Fibroblast of lung (primary cell): ENCODE measurements at regions not wholly inside any gene's neighbourhood (a gene's known extent, or its start where the extent isn't known, plus 50 kb on each side); places are given as distances from the start of the nearest gene placed in this dataset.

ENCODE experiments used
- DNase-seq, 2 donors: peaks; one replicate each; pipeline versions ENCODE4 v3.0.0 to v3.0.0-alpha.2; 2010; ENCODE audit warnings: low read depth in 2 of 2
- H2AFZ ChIP-seq: 2 replicates; pipeline ENCODE4 v1.5.1; 2012; ENCODE audit warnings: low read length, control low read depth, inconsistent platforms
- H3K27ac ChIP-seq: 2 replicates; pipeline ENCODE4 v1.5.1; 2011; ENCODE audit warnings: low read length, control low read depth; ENCODE audit not compliant: insufficient read depth
- H3K27me3 ChIP-seq: 2 replicates; pipeline ENCODE4 v1.5.1; 2011; ENCODE audit warnings: mild to moderate bottlenecking, low read length; ENCODE audit not compliant: control insufficient read depth, insufficient read depth
- H3K36me3 ChIP-seq: 2 replicates; pipeline ENCODE4 v1.5.1; 2011; ENCODE audit warnings: low read length; ENCODE audit not compliant: control insufficient read depth, insufficient read depth
- H3K4me1 ChIP-seq: 2 replicates; pipeline ENCODE4 v1.5.1; 2011; ENCODE audit warnings: low read length; ENCODE audit not compliant: control insufficient read depth, insufficient read depth; ENCODE audit errors: extremely low read depth
- H3K4me2 ChIP-seq: 2 replicates; pipeline ENCODE4 v1.5.1; 2011; ENCODE audit warnings: low read length, control low read depth; ENCODE audit not compliant: insufficient read depth; ENCODE audit errors: extremely low read depth
- H3K4me3 ChIP-seq, 4 experiments: fragments of 200-600 bp in 1 of 4; sonication (generic) in 1 of 4; replicated peaks in 1 of 4; 2 replicates each; pipeline ENCODE4 v1.5.1; 2011 to 2016; ENCODE audit warnings: low read length in 4 of 4, low read depth in 3 of 4, mild to moderate bottlenecking in 3 of 4, control low read depth in 2 of 4, inconsistent platforms in 1 of 4, mixed read lengths in 1 of 4; ENCODE audit not compliant: insufficient read depth in 1 of 4; ENCODE audit errors: control extremely low read depth in 1 of 4
- H3K79me2 ChIP-seq: 2 replicates; pipeline ENCODE4 v1.5.1; 2012; ENCODE audit warnings: mild to moderate bottlenecking, low read length, inconsistent platforms; ENCODE audit not compliant: control insufficient read depth, insufficient read depth
- H3K9ac ChIP-seq: 2 replicates; pipeline ENCODE4 v1.5.1; 2011; ENCODE audit warnings: mild to moderate bottlenecking, low read length, control low read depth; ENCODE audit not compliant: insufficient read depth
- H3K9me3 ChIP-seq: 2 replicates; pipeline ENCODE4 v1.5.1; 2012; ENCODE audit warnings: low read depth, low read length; ENCODE audit not compliant: control insufficient read depth, insufficient read depth
- H4K20me1 ChIP-seq: 2 replicates; pipeline ENCODE4 v1.5.1; 2011; ENCODE audit warnings: low read length; ENCODE audit not compliant: control insufficient read depth, insufficient read depth; ENCODE audit errors: extremely low read depth
- CTCF ChIP-seq, 2 donors: IDR thresholded peaks in 1 of 2; conservative IDR thresholded peaks in 1 of 2; 1 replicate in 1 of 2; 2 replicates in 1 of 2; pipeline ENCODE4 v1.5.1; 2011 to 2012; ENCODE audit warnings: low read length in 2 of 2, control low read depth in 1 of 2, inconsistent platforms in 1 of 2, low read depth in 1 of 2, mild to moderate bottlenecking in 1 of 2
- EZH2 ChIP-seq: IDR thresholded peaks from 2 replicates; pipeline ENCODE4 v1.5.1; 2012; ENCODE audit warnings: low read length, control low read depth, mild to moderate bottlenecking; ENCODE audit errors: missing control alignments

DNA sequence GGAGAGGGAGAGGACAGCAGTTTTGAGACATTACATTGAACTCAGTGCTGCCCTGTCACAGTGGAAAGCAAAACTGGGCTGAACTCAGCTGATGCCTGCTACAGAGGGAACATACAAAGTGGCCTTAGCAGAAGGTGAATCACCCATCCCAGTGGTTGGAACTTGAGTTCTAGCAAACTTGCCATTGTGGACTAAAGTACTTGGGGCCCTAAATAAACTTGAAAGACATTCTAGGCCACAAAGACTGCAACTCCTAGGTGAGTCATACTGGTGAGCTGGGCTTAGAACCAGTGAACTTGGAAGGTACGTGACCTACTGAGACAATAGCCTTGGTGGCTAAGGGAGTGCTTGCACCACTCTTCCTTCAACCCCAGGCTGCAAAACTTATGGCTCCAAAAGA lies 155.7 kb upstream of the RIOK2 start:
- Histone ChIP-seq H3K4me2 (no peak overlapping the region), H3K79me2 (no peaks in the 10 kb centered on the region), H3K27ac (no peak overlapping the region), H3K9ac (no peak overlapping the region), H2AFZ (no peak overlapping the region), H3K27me3 (no peaks in the 10 kb centered on the region), H3K36me3 (no peaks in the 10 kb centered on the region), H3K4me3 (no peak overlapping the region), H4K20me1 (no peaks in the 10 kb centered on the region), H3K9me3 (no peaks in the 10 kb centered on the region), H3K4me1 (no peaks in the 10 kb centered on the region)
- no peak for DNase-seq
- TF ChIP-seq CTCF (conservative IDR thresholded peaks at IDR 0.05 in 1 of 2, IDR thresholded peaks at IDR 0.05 in 1 of 2; ENCODE audit: low read depth in 1 of 2, low read length in 2 of 2) (no peak), EZH2 (no peak)

GRCh38 chr5:97355775-97356174 lies 172.7 kb upstream of the RIOK2 start:
- no peak for DNase-seq
- no peak overlapping the region for H3K9ac ChIP-seq
- no peaks in the 10 kb centered on the region for H4K20me1 ChIP-seq
- no peak overlapping the region for H3K4me3 ChIP-seq
- H3K4me2 ChIP-seq = no peak overlapping the region
- H3K36me3 ChIP-seq = no peaks in the 10 kb centered on the region
- H3K9me3 ChIP-seq = no peaks in the 10 kb centered on the region
- TF ChIP-seq CTCF (conservative IDR thresholded peaks at IDR 0.05 in 1 of 2, IDR thresholded peaks at IDR 0.05 in 1 of 2; ENCODE audit: low read depth in 1 of 2, low read length in 2 of 2) (no peak), EZH2 (no peak)
- no peaks in the 10 kb centered on the region for H3K27me3 ChIP-seq
- H2AFZ ChIP-seq = no peak overlapping the region
- H3K79me2 ChIP-seq = no peaks in the 10 kb centered on the region
- no peak overlapping the region for H3K27ac ChIP-seq
- no peaks in the 10 kb centered on the region for H3K4me1 ChIP-seq

- H3K36me3 ChIP-seq = no peaks in the 10 kb centered on the region
- no peaks in the 10 kb centered on the region for H3K9me3 ChIP-seq
- H3K27ac ChIP-seq = no peak overlapping the region
Observed at GRCh38 chr5:97363577-97363976, 180.5 kb upstream of the RIOK2 start.

More at GRCh38 chr5:97363577-97363976, 180.5 kb upstream of the RIOK2 start:
- H4K20me1 ChIP-seq = no peaks in the 10 kb centered on the region
- H3K4me3 ChIP-seq = no peak overlapping the region
- no peaks in the 10 kb centered on the region for H3K4me1 ChIP-seq
- TF ChIP-seq CTCF (conservative IDR thresholded peaks at IDR 0.05 in 1 of 2, IDR thresholded peaks at IDR 0.05 in 1 of 2; ENCODE audit: low read depth in 1 of 2, low read length in 2 of 2) = no peak
- no peak overlapping the region for H3K9ac ChIP-seq
- no peak overlapping the region for H2AFZ ChIP-seq
- H3K27me3 ChIP-seq = no peaks in the 10 kb centered on the region
- no peaks in the 10 kb centered on the region for H3K79me2 ChIP-seq
- DNase-seq = no peak
- H3K4me2 ChIP-seq = no peak overlapping the region
